LNCaP clone FGC (cell line): ENCODE measurements at regions not wholly inside any gene's neighbourhood (a gene's known extent, or its start where the extent isn't known, plus 50 kb on each side); places are given as distances from the start of the nearest gene placed in this dataset.

Experiments
- DNase-seq: peaks from one replicate; pipeline ENCODE4 v3.0.0-alpha.2; 2011; ENCODE audit warnings: low read depth
- H3K4me3 ChIP-seq: 2 replicates; pipeline ENCODE4 v1.5.1; 2011; ENCODE audit warnings: mild to moderate bottlenecking, low read depth, low read length, control low read depth
- CTCF ChIP-seq: IDR thresholded peaks from 2 replicates; pipeline ENCODE4 v1.5.1; 2012; ENCODE audit warnings: mild to moderate bottlenecking; ENCODE audit not compliant: control insufficient read depth, insufficient read depth; ENCODE audit errors: extremely low read depth

GRCh38 chr4:20532871-20533870 is 167.1 kb upstream of the PACRGL start:
- H3K4me3 ChIP-seq: no peak overlapping the region
- no peak for TF ChIP-seq CTCF
- no peak for DNase-seq

- no peak for DNase-seq
- TF ChIP-seq CTCF: no peak
- no peak overlapping the region for H3K4me3 ChIP-seq
These were observed 161.4 kb upstream of the PACRGL start for GRCh38 chr4:20538905-20539304.

- no peak for DNase-seq
- no peak for TF ChIP-seq CTCF
- no peak overlapping the region for H3K4me3 ChIP-seq
These were observed 157.1 kb upstream of the PACRGL start for GRCh38 chr4:20543131-20543530.

- peak; percentile 58 for TF ChIP-seq CTCF
- no peak for DNase-seq
- no peak overlapping the region for H3K4me3 ChIP-seq
These were observed 155.6 kb upstream of the PACRGL start for GRCh38 chr4:20544645-20545044.

- H3K4me3 ChIP-seq: no peak overlapping the region
- no peak for TF ChIP-seq CTCF
- no peak for DNase-seq
These were observed 148.3 kb upstream of the PACRGL start for GRCh38 chr4:20552004-20552403.

GRCh38 chr4:20554134-20554533 is 146.1 kb upstream of the PACRGL start:
- DNase-seq: no peak
- H3K4me3 ChIP-seq: no peak overlapping the region
- TF ChIP-seq CTCF: no peak
